OCI-LY3 (cell line): ENCODE measurements at regions not wholly inside any gene's neighbourhood (a gene's known extent, or its start where the extent isn't known, plus 50 kb on each side); places are given as distances from the start of the nearest gene placed in this dataset.

Experiments
- H2AFZ ChIP-seq: fragments of 200-600, 300-600 bp; shearing (Covaris generic); 2 replicates; pipeline ENCODE4 v1.6.0; 2014; ENCODE audit warnings: antibody characterized with exemption, low read depth, low read length
- H3K27ac ChIP-seq: fragments of 200-600, 300-600 bp; sonication (generic); 2 replicates; pipeline ENCODE4 v1.5.1; 2014; ENCODE audit warnings: mild to moderate bottlenecking, low read length, moderate library complexity, mixed read lengths
- H3K27me3 ChIP-seq: fragments of 200-600, 300-600 bp; sonication (generic); 2 replicates; pipeline ENCODE4 v1.6.1; 2014; ENCODE audit warnings: low read depth, low read length, mixed read lengths
- H3K36me3 ChIP-seq: fragments of 200-600, 300-600 bp; sonication (generic); replicated peaks from 2 replicates; pipeline ENCODE3; 2014; ENCODE audit warnings: low read depth, low read length, mixed read lengths
- H3K4me1 ChIP-seq: fragments of 300-600, 200-600 bp; sonication (generic); 2 replicates; pipeline ENCODE4 v1.6.1; 2014; ENCODE audit warnings: low read length, mixed read lengths
- H3K4me2 ChIP-seq: fragments of 200-600, 300-600 bp; sonication (generic); 2 replicates; pipeline ENCODE4 v1.6.1; 2014; ENCODE audit warnings: low read length, mixed read lengths
- H3K4me3 ChIP-seq: fragments of 300-600, 200-600 bp; sonication (generic); 2 replicates; pipeline ENCODE4 v1.5.1; 2014; ENCODE audit warnings: antibody characterized with exemption, mild to moderate bottlenecking, low read length, moderate library complexity
- H3K79me2 ChIP-seq: fragments of 300-600, 200-600 bp; shearing (Covaris generic); 2 replicates; pipeline ENCODE4 v1.6.1; 2014; ENCODE audit warnings: mild to moderate bottlenecking, low read length, mixed read lengths
- H3K9ac ChIP-seq: fragments of 300-600, 200-600 bp; shearing (Covaris generic); 2 replicates; pipeline ENCODE4 v1.6.0; 2014; ENCODE audit warnings: mild to moderate bottlenecking, low read length, moderate library complexity
- H3K9me3 ChIP-seq: fragments of 200-600, 300-600 bp; shearing (Covaris generic); 2 replicates; pipeline ENCODE4 v1.6.1; 2014; ENCODE audit warnings: low read length, mixed read lengths; ENCODE audit not compliant: insufficient read depth
- H4K20me1 ChIP-seq: fragments of 200-600, 300-600 bp; sonication (generic); 2 replicates; pipeline ENCODE4 v1.6.1; 2016; ENCODE audit warnings: low read length, mixed read lengths; ENCODE audit not compliant: insufficient read depth
- CTCF ChIP-seq: fragments of 200-600, 300-600 bp; sonication (generic); IDR thresholded peaks from 2 replicates; pipeline ENCODE4 v1.5.1; 2014; ENCODE audit warnings: antibody characterized with exemption, low read length, low read depth
- EZH2phosphoT487 ChIP-seq: fragments of 200-600 bp; shearing (Covaris generic); IDR thresholded peaks from 2 replicates; pipeline ENCODE4 v1.6.1; 2018; ENCODE audit warnings: antibody characterized with exemption, mixed run types, low read depth

- TF ChIP-seq EZH2phosphoT487, result no peak
- no peak for TF ChIP-seq CTCF
- H3K4me1 ChIP-seq, result no peaks in the 10 kb centered on the region
These were observed 298.8 kb downstream of the SP3 start for GRCh38 chr2:173666171-173666888.

GRCh38 chr2:173667014-173667413 lies 298.2 kb downstream of the SP3 start:
- Histone ChIP-seq H3K4me2 (no peak overlapping the region), H4K20me1 (no peaks in the 10 kb centered on the region), H3K27ac (no peak overlapping the region)

More at GRCh38 chr2:173666171-173666888, 298.8 kb downstream of the SP3 start:
- no peaks in the 10 kb centered on the region for H3K36me3 ChIP-seq
- no peaks in the 10 kb centered on the region for H4K20me1 ChIP-seq
- no peak overlapping the region for H3K9ac ChIP-seq
- no peaks in the 10 kb centered on the region for H3K79me2 ChIP-seq
- no peak overlapping the region for H3K4me2 ChIP-seq
- H3K4me3 ChIP-seq, result no peak overlapping the region
- H3K27me3 ChIP-seq, result peaks cover 11% of the 10 kb centered on the region; the same call in 1 of the 2 replicates
- no peak overlapping the region for H3K27ac ChIP-seq
- H3K9me3 ChIP-seq, result no peaks in the 10 kb centered on the region
- H2AFZ ChIP-seq, result no peak overlapping the region

GRCh38 chr2:173667415-173667814 lies 297.8 kb downstream of the SP3 start:
- no peak overlapping the region for H2AFZ ChIP-seq
- no peak overlapping the region for H3K4me2 ChIP-seq
- no peak overlapping the region for H3K27ac ChIP-seq
- no peak overlapping the region for H3K9ac ChIP-seq
- no peaks in the 10 kb centered on the region for H3K4me1 ChIP-seq
- no peaks in the 10 kb centered on the region for H3K36me3 ChIP-seq
- peak; percentile 43 for TF ChIP-seq CTCF
- no peak for TF ChIP-seq EZH2phosphoT487
- H4K20me1 ChIP-seq, result no peaks in the 10 kb centered on the region
- H3K79me2 ChIP-seq, result no peaks in the 10 kb centered on the region
- no peak overlapping the region for H3K4me3 ChIP-seq
- H3K9me3 ChIP-seq, result no peaks in the 10 kb centered on the region
- H3K27me3 ChIP-seq, result peaks cover 11% of the 10 kb centered on the region; the same call in 1 of the 2 replicates

More at GRCh38 chr2:173667014-173667413, 298.2 kb downstream of the SP3 start:
- Histone ChIP-seq H2AFZ (no peak overlapping the region), H3K9ac (no peak overlapping the region), H3K4me3 (no peak overlapping the region), H3K9me3 (no peaks in the 10 kb centered on the region), H3K79me2 (no peaks in the 10 kb centered on the region), H3K4me1 (no peaks in the 10 kb centered on the region), H3K36me3 (no peaks in the 10 kb centered on the region), H3K27me3 (peaks cover 11% of the 10 kb centered on the region; the same call in 1 of the 2 replicates)
- TF ChIP-seq CTCF, result no peak
- no peak for TF ChIP-seq EZH2phosphoT487

GRCh38 chr2:173669271-173669853 lies 295.8 kb downstream of the SP3 start:
- Histone ChIP-seq H3K4me3 (no peak overlapping the region), H3K27me3 (peaks cover 11% of the 10 kb centered on the region; the same call in 1 of the 2 replicates), H3K4me2 (no peak overlapping the region)

More at GRCh38 chr2:173669271-173669853, 295.8 kb downstream of the SP3 start:
- H3K9ac ChIP-seq, result no peak overlapping the region
- H4K20me1 ChIP-seq, result no peaks in the 10 kb centered on the region
- no peaks in the 10 kb centered on the region for H3K4me1 ChIP-seq
- H2AFZ ChIP-seq, result no peak overlapping the region
- no peaks in the 10 kb centered on the region for H3K79me2 ChIP-seq
- H3K9me3 ChIP-seq, result no peaks in the 10 kb centered on the region
- H3K36me3 ChIP-seq, result no peaks in the 10 kb centered on the region
- no peak overlapping the region for H3K27ac ChIP-seq
- TF ChIP-seq CTCF, result no peak
- TF ChIP-seq EZH2phosphoT487, result no peak
